Left colon (tissue), 2 donors: ENCODE measurements at regions not wholly inside any gene's neighbourhood (a gene's known extent, or its start where the extent isn't known, plus 50 kb on each side); places are given as distances from the start of the nearest gene placed in this dataset.
"Not testable (repeated sequence)": the region's sequence is repeated elsewhere in the genome, so short reads cannot be mapped to it uniquely, and the experiment has no call there.

Experiments
- ATAC-seq: fragments of 200-7000 bp; cut with Tn5 transposase; one replicate; pipeline ENCODE4 v1.9.1; 2020; ENCODE audit warnings: mild to moderate bottlenecking, moderate library complexity
- DNase-seq, 2 donors: peaks; one replicate each; pipeline ENCODE4 v3.0.0-alpha.2; 2020
- intact Hi-C, 2 donors: fragments of 100-400 bp; cut with DNase I in 1 of 2; cut with micrococcal nuclease in 1 of 2; formaldehyde crosslinking; loops; one replicate each; pipeline versions ENCODE4 v1.11.2 to v1.14.0; 2022; cut with DNase I, micrococcal nuclease
- donor health status: DM: no; HTN: no; CAD: no.
- donor health status: DM: yes; HTN: yes; CAD: no.

DNA sequence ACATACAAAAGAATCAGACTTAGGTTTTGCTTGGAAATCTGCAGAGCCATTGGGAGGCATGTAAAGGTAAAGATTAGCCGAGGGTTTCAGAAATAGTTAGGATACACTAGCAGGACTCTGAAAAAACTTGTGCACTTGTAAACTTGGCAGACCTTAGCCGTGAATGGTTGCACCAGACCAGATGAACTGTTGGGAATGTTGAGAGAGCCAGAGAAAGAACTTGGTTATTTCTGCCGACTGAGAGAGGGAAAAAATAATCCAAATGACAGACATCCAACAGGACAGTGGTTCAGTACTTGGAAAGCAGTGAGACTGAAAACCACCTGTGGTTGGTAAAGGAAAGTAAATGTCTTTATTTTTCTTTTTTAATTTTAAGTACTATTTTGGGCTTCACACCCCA, 222.5 kb upstream of the DDHD1 start:
- intact Hi-C loops, result no loop called here
- ATAC-seq (no peak), DNase-seq (no peak)

DNA sequence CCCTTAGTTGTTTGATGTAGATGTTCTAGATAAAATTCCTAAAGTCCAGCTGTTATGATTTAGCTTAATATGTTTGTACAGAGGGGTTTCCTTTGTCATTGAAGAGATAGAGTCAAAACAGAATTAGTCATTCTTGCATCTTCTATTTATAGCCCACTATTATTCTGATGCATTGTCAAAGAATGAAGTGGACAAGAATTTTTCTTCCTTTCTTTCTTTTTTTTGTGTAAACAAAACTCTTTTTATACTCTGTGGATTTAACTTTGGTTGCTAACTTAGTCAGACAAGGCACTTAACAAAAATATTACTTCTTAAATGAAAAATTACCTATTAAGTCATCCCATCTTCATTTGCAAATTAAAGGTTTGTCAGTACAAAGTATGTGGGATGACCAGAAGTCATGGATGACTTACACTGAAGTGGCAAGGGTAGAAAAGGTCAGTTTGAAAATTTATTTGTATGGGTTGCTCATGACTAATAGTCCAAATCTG, 215.6 kb upstream of the DDHD1 start:
- intact Hi-C loops, result no loop called here
- DNase-seq (no peak), ATAC-seq (no peak)

DNA sequence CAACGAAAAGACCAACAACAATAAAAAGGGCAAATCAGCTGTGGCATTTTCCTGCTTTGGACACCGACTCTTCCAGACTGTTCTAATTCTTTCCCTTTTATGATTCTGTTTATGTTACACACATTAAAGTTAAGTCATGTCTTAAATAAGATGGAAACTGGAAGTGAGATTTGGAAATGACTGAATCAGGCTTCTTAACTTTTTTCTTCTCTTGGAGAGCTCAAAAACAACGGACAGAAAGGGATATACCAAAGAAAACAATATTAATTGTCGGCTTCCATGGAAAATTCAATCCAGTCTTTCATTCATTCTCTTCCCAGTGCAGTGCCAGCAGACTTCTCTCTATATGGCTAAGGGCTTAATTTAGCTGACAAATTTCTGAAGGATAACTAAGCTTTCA, 214.9 kb upstream of the DDHD1 start:
- no peak for ATAC-seq
- DNase-seq, result no peak
- intact Hi-C loops, result no loop called here

DNA sequence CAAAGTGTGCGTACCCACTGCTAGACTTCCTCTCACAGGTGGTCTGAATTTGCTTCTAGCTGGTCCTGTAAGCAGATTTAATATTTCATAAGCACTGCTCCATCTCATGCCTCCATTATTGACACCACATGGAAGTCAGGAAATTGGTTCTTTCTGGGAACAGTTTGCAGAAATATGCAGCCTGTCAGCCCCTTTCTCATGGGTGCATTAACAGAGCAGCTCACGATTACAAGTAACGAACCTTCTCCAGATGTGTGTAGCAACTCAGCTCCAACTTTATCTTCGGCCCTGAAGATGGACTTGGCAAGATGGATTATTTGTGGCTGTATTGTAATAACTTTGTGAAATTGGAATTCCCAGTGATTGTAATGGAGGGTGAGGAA, 214.5 kb upstream of the DDHD1 start:
- ATAC-seq (no peak), DNase-seq (no peak)
- intact Hi-C loops, result no loop called here

DNA sequence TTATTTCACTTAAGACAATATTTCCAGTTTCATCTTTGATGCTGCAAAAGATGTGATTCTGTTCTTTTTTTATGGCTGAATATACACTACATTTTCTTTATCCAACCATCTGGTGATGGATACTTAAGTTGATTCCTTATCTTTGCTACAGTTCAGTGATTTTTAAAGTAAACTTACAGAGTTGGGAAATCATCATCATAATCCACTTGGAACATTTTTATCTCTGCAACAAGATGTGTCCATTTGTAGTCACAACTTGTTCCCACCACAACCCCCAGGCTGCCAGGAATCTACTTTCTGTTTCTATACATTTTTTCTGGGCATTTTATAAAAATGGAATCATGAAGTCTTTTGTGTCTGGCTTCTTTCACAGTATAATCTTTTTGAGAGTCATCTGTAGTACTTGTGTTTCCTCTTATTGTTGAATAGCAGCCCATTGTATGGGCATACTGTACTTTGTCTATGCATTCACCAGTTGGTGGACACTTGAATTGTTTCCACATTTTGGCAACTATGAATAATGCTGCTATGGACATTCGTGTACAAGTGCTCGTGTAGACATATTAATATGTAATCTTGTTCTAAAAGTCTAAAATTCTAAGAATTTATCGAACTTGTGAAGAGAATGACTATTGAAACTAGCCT, 212.5 kb upstream of the DDHD1 start:
- DNase-seq (no peak), ATAC-seq (no peak)
- intact Hi-C loops, result no loop called here

DNA sequence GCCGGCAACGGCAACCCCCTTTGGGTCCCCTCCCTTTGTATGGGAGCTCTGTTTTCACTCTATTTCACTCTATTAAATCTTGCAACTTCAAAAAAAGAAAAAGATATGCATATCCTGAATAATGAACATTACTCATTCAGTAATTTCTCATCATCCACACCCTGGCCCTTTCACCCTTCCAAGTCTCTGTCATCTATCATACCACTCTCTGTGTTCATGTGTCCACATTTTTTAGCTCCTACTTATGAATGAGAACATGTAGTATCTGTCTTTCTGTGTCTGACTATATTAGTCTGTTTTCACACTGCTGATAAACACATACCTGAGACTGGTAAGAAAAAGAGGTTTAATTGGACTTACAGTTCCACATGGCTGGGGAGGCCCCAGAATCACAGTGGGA, 209.8 kb upstream of the DDHD1 start:
- intact Hi-C loops, ATAC-seq, DNase-seq: not testable (repeated sequence)

DNA sequence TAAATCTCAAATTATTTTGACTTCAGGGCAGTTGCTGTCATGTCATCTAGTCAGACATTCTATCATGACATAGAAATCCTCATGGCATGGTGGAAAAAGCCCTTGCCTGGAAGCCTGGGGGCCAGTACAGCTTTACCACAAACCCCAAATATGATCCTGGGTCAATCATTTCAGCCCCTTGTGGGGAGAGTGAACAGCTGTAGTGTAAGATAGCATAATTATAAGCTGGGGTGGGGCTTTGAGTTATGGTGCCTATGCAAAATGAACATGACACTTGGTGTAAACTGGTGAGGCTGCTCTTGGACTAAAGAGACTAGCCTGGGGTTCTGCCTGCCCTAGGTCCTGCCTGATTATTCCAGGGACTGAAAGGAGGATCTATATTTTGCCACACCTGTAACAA, 207.7 kb upstream of the DDHD1 start:
- intact Hi-C loops, result no loop called here
- ATAC-seq (no peak), DNase-seq (no peak)

DNA sequence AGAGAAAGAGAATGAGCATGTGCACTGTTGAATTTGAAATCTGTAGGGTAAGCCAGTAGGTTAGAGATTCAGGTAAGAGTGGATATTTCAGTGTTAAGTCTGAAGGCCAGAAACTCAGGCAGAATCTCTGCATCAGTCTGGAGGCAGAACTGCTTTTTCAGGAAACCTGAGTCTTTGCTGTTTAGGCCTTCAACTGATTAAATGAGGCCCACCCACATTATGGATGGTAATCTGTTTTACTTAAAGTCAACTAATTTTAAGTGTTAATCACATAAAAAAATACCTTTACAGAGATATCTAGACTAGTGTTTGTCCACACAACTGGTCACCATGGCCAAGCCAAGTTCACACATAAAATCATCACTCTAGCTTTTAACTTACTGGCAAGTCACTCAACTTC, 205.0 kb upstream of the DDHD1 start:
- intact Hi-C loops, result no loop called here
- ATAC-seq (no peak), DNase-seq (no peak)

DNA sequence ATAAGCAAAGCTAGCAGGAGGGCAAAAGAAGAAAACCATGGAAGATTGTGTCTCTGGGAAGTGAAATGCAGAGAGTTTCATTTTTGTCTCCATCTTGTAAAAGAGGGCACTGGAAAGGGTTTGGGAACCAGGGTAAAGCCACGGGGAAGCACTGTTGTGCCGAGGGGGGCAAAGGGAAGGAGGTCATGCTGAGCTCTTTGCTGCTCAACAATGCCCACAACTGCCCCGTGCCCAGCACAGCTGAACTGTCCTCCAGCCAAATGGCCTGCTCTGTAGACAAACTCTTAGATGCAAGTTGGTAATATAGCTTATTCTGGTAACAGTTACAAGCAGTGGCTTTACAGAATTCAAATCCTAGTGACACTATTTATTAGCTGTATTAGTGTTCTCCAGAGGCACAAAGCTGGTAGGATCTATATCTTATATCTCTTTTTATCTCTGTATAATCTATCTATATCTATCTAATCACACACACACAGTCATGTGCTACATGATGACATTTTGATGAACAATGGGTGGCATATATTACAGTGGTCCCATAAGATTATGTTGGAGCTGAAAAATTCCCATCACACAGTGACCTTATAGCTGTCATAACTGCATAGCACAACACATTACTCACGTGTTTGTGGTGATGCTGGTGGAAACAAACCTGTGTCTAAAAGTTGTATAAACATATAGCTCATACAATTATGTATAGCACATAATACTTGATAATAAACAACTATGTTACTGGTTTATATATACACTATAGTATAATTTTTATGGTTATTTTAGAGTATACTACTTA, 203.4 kb upstream of the DDHD1 start:
- DNase-seq (no peak), ATAC-seq (no peak)
- intact Hi-C loops, result no loop called here

DNA sequence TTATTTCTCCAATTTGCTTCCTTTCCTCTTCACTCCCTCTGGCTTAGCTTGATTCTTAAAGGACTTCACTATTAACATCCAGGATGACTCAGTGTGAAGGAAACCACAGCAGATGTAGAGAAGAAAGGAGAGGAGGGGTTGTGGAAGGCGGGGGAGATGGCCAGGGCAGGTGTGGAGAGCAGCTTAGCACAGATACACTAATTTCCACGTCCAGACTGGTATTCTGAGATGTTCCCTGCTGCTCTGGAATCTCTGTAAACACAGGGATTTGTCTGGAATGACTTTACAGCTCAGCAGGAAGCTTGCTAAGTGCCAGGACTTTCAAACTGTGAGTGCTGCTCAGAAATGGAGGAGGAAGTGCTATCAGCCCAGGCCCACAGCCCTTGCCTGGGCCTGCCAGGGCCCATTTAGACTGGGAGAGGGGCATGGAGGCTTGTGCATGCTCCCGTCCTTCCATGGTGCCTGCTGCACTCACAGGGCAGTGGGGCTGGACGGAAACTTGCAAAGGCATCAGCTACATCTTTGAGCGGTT, 202.5 kb upstream of the DDHD1 start:
- intact Hi-C loops, result no loop called here
- ATAC-seq, result no peak
- no peak for DNase-seq

DNA sequence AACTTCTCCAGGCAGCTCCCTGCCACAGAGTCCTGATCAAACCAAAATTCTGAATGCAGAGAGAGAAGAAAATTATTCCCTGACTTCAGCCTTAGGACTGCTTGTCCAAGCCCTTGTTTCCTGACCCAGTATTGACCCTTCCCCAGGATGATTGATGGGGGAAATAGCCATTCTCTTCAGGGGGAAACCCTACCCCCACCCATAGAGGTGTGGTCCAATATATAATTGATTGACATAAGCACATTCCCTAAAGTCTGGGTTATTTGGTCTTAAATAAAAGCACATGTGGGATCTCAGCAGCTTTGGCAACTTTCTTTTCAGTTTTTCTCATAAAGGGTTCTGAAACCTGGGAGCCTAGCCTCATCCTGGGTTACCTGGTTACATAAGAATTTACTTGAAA, 201.2 kb upstream of the DDHD1 start:
- DNase-seq (no peak), ATAC-seq (no peak)
- intact Hi-C loops, result no loop called here

DNA sequence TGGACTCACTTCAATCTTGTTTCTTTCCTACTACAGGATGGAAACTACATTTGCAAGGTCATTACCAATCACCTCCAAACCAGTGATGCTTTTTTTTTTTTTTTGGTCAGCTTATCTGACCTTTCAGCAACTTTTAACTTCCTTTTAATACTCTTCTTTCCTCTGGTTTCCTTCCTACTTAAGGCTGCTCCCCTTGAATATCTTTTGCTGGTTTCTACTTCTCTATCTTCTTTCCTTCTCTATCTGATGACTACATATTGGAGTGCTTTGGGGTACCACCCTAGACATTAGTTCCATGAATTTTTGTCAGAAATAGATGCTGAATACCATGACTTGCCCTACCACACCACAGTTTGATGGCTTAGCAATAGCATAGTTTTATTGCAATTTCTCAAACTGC, 197.7 kb upstream of the DDHD1 start:
- DNase-seq, result no peak
- intact Hi-C loops, result no loop called here
- ATAC-seq, result no peak

DNA sequence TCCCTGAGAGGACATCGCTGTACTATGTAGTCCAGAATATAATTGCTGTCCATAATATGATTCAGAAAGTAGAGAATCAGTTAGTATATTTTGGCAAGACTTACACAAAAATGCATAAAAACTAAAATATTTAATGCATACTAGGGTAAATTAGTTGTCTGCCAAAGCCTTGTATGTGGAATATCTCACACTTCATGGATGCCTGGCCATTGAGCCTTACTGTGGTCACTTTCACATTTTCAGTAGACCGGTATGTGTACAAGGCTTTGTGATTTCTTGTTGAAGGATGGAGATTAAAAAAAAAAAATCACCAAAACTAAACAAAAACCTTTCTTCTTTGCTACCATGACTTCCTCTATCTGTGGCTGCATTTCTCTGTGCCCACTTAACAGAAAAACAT, 197.3 kb upstream of the DDHD1 start:
- DNase-seq (no peak), ATAC-seq (no peak)
- intact Hi-C loops, result no loop called here

DNA sequence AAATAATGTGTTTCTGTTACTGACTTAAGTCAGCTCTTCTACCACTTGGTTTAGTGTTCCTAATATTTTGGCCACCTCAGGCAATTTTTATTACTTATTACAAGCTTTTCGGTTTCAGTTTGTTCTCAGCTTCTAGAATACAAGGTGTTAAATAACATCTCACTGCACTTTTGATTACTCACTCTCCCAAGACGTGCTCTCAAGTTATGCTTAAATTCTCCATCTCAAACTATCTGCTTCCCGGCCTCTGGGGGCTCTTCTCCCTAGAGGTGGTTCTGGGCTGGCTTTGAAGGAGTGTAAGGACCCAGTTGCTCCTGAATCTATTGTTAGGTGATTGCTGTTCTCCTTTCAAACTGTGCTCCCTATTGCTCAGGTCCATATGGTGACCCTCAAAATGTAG, 193.9 kb upstream of the DDHD1 start:
- ATAC-seq (no peak), DNase-seq (no peak)
- intact Hi-C loops, result no loop called here

DNA sequence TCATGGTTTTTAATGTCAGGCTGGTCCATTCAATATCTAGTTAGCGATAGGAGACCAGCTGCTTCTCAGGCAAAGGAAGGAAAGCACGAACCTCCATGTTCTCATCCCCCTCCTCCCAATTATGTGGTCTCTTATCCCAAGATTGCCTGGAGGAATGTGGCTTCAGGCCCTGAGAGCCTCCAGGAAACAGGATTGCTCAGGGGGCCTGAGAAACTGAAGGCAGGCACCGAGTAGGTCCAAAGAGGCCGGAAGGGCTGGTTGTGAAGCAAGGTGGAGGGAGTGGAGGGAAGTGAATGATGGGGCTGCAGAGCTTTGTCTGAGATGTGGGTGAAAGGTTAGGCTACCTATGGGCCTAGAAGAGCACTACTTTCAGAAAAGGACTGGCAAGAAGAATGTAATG, 188.2 kb upstream of the DDHD1 start:
- intact Hi-C loops, result no loop called here
- DNase-seq (no peak), ATAC-seq (no peak)

DNA sequence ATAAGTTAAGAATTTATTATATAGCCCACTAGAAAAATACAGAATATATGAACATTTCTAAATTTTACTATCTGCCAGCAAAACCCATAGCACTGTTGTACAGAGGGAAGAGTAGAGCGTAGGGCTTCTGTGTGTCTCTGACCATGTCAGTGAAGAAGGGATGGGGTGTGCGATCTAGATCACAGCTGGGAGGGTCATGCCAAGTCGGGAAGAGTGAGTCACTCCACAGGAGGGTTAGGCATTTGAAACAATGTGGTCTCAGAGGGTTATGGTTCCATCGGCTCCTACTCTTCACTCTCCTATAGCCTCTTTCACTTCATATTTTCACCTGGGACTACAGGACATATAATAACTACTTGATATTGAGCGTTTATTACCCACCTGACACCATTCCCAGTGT, 185.1 kb upstream of the DDHD1 start:
- intact Hi-C loops, result no loop called here
- no peak for ATAC-seq
- DNase-seq, result no peak

DNA sequence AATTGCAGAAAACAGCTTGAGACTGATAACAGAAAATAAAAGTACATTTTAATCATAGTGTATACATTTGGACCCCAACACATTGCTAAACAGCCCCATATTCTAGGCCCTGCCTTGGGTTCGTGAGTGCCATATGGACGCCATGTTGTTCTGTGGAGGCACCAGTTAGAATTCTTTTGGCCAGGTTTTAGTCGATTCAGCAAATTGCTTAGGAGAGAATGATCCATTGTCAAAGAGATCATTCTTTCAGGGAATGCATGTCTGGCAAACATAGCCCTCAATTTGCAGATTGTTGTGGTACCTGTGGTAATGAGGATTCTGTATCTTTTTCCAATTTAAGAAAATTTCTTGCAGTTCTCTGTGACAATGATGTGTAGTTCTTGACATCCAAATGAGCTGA, 183.6 kb upstream of the DDHD1 start:
- intact Hi-C loops, result no loop called here
- ATAC-seq, result no peak
- DNase-seq, result no peak

DNA sequence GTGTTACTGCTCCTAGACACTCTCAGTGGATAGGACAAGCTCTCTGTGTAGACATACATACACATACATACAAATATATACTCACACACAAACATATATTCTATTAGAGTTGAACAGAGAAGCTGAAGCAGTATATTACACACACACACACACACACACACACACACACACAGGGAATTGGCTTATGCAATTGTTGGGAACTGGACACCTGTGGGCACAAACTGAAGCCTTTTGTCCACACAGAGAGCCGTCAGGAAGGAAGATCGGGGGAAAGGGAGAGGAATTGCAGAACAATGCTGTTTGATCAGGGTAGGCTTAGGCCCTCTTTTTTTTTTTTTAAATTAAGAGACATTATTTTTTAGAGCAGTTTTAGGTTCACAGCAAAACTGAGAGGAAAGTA, 180.7 kb upstream of the DDHD1 start:
- ATAC-seq, result no peak

DNA sequence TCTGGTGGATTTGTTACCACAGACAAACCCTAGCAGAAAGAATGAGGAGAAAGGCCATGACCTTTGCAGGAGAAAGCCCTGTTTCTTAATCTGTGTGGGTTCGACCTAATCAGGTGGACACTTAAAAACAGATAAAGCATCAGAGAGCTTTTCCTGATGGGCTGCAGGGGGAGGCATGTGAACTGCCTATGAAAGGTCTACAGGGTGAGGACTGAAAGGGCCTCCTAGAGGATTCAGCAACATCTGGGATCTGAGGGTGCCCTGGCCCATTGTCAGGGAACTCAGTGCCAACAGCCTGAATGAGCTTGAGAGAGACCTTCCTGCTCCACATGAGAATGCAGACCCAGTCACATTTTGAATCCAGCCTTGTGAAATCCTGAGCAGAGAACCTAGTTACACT, 178.8 kb upstream of the DDHD1 start:
- intact Hi-C loops, result no loop called here
- DNase-seq, result no peak
- no peak for ATAC-seq

More for the DNA sequence above, 180.7 kb upstream of the DDHD1 start:
- intact Hi-C loops, result no loop called here
- no peak for DNase-seq

DNA sequence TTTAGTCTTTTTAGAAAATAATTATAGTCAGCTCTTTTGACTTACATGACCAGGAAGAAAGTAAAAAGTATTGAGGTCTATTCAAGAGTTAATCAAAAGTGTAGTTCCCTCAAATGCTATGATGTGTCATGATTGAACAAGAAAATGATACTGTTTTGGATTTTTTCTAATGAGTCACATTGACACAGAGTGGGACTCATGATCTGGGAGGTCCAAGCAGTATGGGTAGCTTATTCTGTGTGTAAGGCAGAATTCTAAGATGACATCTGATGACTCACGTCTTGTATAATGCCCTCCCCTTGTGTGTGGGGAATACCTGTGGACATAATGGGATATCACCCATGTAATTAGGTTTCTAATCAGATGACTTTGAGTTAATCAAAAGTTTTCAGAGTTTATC, 178.1 kb upstream of the DDHD1 start:
- ATAC-seq, result no peak
- intact Hi-C loops, result no loop called here
- no peak for DNase-seq

DNA sequence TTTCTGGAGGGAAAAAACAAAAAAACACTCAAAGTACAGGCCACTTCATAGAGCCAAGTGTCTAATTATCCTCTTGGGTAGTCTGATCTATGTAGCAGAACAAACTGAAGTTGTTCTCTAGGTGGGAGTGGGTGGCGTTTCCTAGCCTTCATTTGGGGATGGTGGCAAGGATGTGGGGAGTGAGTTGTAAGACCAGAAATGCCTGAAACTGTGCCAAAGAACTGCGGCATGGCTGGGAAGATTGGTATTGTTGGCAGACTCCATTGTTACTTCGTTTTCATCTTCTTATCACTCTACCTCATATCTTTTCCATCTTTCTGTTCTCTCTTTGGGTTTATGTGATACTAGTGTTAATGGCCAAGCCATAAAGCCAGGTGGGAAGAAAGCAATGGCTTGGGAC, 177.3 kb upstream of the DDHD1 start:
- DNase-seq, result no peak
- no peak for ATAC-seq
- intact Hi-C loops, result no loop called here
